ENCODE measurements at regions not wholly inside any gene's neighbourhood (a gene's known extent, or its start where the extent isn't known, plus 50 kb on each side); places are given as distances from the start of the nearest gene placed in this dataset.

DNA sequence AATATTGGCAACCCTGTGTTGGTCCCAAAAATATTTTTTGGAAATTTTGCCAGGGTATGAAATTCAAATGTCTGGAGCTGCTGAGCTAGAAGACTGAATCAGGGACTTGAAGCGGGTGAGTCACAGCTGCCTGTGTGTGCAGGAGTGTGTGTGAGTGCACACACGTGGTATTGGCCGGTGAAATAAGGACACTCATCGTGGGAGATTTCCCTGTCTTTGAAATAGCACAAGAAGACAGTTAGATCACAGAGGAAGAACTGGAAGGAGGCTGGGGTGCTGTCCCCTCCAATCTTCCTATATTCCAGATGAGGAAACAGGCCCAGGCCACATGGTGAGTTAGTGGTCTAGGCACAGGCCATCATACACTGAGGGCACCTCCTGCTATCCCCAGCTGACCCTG, 123.8 kb upstream of the MLN start:
- TF ChIP-seq, protein P1, sequence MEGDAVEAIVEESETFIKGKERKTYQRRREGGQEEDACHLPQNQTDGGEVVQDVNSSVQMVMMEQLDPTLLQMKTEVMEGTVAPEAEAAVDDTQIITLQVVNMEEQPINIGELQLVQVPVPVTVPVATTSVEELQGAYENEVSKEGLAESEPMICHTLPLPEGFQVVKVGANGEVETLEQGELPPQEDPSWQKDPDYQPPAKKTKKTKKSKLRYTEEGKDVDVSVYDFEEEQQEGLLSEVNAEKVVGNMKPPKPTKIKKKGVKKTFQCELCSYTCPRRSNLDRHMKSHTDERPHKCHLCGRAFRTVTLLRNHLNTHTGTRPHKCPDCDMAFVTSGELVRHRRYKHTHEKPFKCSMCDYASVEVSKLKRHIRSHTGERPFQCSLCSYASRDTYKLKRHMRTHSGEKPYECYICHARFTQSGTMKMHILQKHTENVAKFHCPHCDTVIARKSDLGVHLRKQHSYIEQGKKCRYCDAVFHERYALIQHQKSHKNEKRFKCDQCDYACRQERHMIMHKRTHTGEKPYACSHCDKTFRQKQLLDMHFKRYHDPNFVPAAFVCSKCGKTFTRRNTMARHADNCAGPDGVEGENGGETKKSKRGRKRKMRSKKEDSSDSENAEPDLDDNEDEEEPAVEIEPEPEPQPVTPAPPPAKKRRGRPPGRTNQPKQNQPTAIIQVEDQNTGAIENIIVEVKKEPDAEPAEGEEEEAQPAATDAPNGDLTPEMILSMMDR (conservative IDR thresholded peaks at IDR 0.05 in 1 of 2, IDR thresholded peaks at IDR 0.05 in 1 of 2; ENCODE audit: low read depth in 1 of 2, low read length in 2 of 2) = no peak
- no peak for TF ChIP-seq EZH2 (IDR thresholded peaks at IDR 0.05; ENCODE audit: low read length, missing control alignments)

Measured in fibroblast of lung (primary cell).